ENCODE measurements at regions not wholly inside any gene's neighbourhood (a gene's known extent, or its start where the extent isn't known, plus 50 kb on each side); places are given as distances from the start of the nearest gene placed in this dataset.

- WGBS, 2 donors: 54 to 64% methylated on average over 4 of the region's 4 CpGs
- TF ChIP-seq POLR2A (IDR thresholded peaks at IDR 0.05): no peak
- no peak for TF ChIP-seq CTCF (IDR thresholded peaks at IDR 0.05)
- no peak for DNase-seq (ENCODE audit: low spot score in 2 of 2)
- no peak overlapping the region for H3K4me3 ChIP-seq (ENCODE audit: low read depth, poor library complexity, severe bottlenecking)
- intact Hi-C loops (cut with DNase I; ENCODE audit: low total_unique reads): no loop called here
Observed at GRCh38 chr16:79715061-79715460, 114.5 kb upstream of the MAF start.

- no peak for TF ChIP-seq POLR2A (IDR thresholded peaks at IDR 0.05)
- TF ChIP-seq CTCF (IDR thresholded peaks at IDR 0.05): no peak
- no peak for DNase-seq (ENCODE audit: low spot score in 2 of 2)
- 79 to 91% methylated on average over 1 of the region's 1 CpG for WGBS, 2 donors
- intact Hi-C loops (cut with DNase I; ENCODE audit: low total_unique reads): no loop called here
- H3K4me3 ChIP-seq (ENCODE audit: low read depth, poor library complexity, severe bottlenecking): no peak overlapping the region
Observed at GRCh38 chr16:79714440-79714839, 113.9 kb upstream of the MAF start.

GRCh38 chr16:79713609-79714309, 113.2 kb upstream of the MAF start:
- no peak for DNase-seq (ENCODE audit: low spot score in 2 of 2)
- intact Hi-C loops (cut with DNase I; ENCODE audit: low total_unique reads): no loop called here
- no peak for TF ChIP-seq POLR2A (IDR thresholded peaks at IDR 0.05)
- no peak for TF ChIP-seq CTCF (IDR thresholded peaks at IDR 0.05)
- no peak overlapping the region for H3K4me3 ChIP-seq (ENCODE audit: low read depth, poor library complexity, severe bottlenecking)
- 90 to 93% methylated on average over 6 of the region's 6 CpGs for WGBS, 2 donors

GRCh38 chr16:79712276-79712675, 111.7 kb upstream of the MAF start:
- TF ChIP-seq POLR2A (IDR thresholded peaks at IDR 0.05) (no peak), CTCF (IDR thresholded peaks at IDR 0.05) (no peak)
- 95% methylated on average over 4 of the region's 4 CpGs for WGBS, 2 donors
- intact Hi-C loops (cut with DNase I; ENCODE audit: low total_unique reads): no loop called here
- H3K4me3 ChIP-seq (ENCODE audit: low read depth, poor library complexity, severe bottlenecking): no peak overlapping the region
- no peak for DNase-seq (ENCODE audit: low spot score in 2 of 2)

- intact Hi-C loops (cut with DNase I; ENCODE audit: low total_unique reads): no loop called here
- no peak overlapping the region for H3K4me3 ChIP-seq (ENCODE audit: low read depth, poor library complexity, severe bottlenecking)
- DNase-seq (ENCODE audit: low spot score in 2 of 2): peak; percentile 75 to 94
- WGBS, 2 donors: 41 to 44% methylated on average over 6 of the region's 6 CpGs
- TF ChIP-seq CTCF (IDR thresholded peaks at IDR 0.05): no peak
- TF ChIP-seq POLR2A (IDR thresholded peaks at IDR 0.05): no peak
Observed at GRCh38 chr16:79707876-79708275, 107.3 kb upstream of the MAF start.

GRCh38 chr16:79703066-79703465, 102.5 kb upstream of the MAF start:
- WGBS, 2 donors: 84 to 90% methylated on average over 1 of the region's 1 CpG
- TF ChIP-seq POLR2A (IDR thresholded peaks at IDR 0.05) (no peak), CTCF (IDR thresholded peaks at IDR 0.05) (no peak)
- no peak overlapping the region for H3K4me3 ChIP-seq (ENCODE audit: low read depth, poor library complexity, severe bottlenecking)
- intact Hi-C loops (cut with DNase I; ENCODE audit: low total_unique reads): no loop called here
- no peak for DNase-seq (ENCODE audit: low spot score in 2 of 2)

Measured in lower leg skin (tissue), 4 donors.